ENCODE measurements at regions not wholly inside any gene's neighbourhood (a gene's known extent, or its start where the extent isn't known, plus 50 kb on each side); places are given as distances from the start of the nearest gene placed in this dataset.
A peak's percentile ranks its signal among the peaks of the same experiment; 100 is the strongest.

DNA sequence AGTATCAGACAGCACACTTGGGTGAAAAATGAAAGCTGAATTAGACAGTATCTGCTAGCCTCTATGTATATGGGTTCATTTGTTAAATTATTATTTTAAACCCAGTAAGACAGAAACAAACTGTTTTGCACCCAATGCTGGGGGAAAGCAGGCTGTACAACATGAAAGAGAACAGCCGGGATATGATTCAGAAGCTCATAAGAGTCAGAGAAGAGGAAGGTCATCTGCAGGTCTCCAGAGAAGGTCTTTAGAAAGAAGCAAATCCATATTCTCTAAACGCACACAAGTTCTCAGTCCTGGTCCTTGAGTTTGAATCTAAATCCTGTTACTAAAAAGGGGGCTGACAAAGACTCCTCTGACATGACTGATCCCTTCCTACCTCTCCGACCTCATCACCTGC is 155.1 kb downstream of the SIPA1L2 start:
- DNase-seq = peak; percentile 35

DNA sequence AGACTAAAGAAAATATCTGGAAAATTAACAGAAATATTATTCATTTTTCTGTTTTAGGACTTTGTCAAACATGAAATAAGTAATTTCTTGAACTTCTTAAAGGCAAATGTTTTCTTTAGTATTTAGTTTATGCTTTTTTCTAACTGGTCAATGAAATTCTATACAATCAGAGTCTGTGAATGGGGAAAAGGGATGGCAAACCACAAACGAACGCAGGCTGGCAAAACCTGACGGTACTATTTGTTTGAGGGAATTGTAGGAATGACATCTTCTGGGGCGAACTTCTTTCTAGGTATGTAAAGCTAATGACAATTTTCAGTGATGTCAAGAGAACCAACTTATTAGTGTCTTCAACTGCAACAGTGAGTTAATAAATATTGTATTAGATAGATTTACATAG is 156.0 kb downstream of the SIPA1L2 start:
- no peak for DNase-seq

DNA sequence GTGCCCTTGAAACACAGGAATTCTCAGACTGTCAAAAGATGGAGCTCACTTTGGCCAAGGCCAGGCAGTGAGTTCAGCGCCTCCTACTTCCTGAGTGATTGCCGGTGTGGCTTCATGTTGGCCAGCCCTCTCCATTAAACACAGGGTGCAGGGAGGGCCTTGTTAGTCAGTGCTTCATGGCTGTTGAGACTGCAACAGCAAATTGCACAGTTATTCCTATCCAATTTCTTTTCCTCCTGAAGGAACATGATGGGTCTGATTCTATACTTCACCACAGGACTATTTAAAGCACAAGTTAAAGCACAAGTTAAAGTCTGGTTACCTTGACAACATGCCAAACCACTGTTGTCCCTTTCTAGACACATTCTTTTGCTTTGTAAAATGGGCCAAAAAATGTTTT is 156.6 kb downstream of the SIPA1L2 start:
- DNase-seq = no peak

DNA sequence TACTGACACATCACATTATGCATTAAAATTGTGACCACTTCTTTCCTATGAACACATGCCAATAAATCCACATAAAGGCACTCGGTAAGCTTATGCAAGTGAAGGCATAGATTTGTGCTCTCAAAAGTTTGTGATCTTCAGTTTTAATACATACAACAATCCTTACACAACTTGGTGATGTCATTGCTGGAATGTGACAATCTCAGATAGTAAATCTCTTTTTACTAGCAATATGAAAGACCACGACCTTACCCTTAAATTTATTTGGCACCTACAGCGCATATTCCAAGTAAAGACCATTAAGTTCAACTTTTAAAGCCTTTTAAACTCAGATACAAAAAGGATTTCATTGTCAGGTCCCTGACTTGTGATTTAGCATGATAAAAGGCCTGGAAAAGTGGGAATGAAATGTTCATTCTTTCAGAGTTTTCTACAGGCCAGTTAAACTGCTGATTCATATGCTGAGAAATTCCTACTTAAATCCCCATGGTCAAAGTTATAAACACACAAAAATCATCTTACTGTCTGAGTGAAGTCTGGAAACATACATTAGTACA is 157.4 kb downstream of the SIPA1L2 start:
- DNase-seq = no peak

DNA sequence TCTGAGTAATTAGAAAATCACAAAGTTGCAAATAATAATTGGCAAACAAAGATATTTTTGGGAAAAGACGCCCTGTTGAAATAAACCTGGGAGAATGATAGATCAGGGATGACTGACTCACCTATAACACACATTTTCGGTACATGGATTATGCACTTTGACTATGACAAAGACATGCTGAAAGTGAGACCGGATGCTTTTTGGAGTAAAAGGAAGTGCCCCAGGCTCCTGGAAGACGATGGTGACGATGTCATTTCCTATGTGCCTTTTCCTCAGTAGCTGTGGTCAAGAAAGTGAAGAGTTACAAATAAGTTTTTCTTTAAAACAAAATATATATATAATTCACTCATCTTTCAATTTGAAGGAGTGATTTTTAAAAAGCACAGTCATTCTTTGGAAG is 158.7 kb downstream of the SIPA1L2 start:
- DNase-seq = peak; percentile 34

DNA sequence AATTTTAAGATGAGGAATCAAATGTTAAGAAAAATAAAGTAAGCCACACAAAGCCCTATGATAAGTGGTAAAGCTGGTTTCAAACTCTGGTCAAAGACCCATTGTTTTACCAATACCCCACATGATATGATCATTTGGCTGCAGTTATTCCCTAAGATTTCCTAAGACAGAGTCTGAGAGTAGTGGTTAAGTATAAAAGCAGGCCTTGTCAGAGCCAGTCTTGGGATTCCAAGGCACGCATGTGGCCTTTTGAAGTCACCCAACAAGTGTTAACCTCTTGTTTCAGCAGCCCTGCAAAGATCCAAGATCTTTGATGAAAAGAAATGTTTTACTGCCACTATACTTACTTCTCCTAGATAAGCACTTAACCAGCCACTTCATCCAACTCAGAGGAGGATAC is 159.2 kb downstream of the SIPA1L2 start:
- DNase-seq = no peak

DNA sequence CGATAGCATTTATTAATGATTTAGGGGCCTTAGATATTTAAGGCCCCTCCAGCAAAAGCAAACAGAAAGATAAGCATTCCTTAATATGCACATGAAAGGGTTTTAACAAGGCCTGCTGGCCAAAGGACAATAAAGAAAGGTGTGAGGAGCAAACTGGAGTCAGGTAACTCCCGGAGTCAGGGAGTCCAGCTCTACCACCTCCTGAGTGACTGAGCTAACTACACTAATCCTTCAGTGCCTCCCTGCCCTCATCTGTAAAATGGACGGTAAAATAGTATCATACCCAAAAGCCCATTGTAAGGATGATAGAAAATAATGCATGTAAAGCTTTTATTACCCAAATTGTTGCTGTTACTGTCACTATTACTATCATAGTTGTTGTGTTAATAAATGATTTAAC is 161.7 kb downstream of the SIPA1L2 start:
- no peak for DNase-seq

DNA sequence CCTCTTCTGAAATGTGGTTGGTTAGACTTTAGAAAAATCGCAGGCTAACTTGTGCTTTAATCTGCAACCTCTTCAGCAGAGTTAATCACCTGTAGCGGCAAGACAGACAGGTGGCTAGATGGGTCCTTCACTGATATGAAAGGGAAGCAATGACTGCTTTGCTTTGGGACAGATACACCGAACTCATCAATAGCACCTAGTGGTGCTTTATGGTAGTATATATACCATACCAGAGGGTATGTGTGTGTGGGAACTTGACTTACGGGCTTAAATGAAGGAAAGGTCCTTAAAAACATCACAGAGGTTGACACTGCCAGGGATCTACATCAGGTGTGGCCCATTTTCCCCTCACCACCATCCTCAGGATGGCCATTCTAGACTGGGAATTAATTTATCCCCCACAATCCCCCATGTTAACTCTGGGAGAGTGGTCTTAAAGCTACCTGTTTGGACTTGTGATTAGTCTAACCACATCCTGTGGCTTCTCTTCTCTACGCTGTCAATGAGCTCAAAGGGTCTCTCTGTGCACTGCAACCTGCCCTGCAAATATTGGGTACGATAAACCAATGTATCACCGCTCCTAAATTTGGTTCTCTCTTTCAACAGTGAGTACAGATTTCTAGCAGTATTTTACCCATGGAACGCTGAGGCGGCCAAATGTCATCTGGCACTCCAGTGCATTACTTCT is 162.7 kb downstream of the SIPA1L2 start:
- no peak for DNase-seq

DNA sequence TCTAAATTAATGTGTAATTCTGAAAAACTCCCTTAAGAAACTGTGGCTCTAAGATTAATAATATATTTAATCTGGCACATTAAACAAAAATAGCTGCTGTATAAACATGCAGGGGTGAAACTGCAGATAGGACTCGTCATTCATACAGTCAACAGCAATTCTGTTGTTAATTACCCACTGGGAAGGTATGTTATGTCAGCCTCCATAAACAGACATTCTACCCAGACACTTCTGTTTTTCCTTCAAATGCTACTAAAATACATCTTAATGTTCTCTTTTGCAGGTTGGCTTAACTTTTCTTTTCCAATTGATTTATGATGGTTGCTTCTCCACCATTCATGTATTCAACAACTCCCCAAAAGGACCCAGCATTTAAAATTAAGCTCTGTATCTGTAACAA is 165.6 kb downstream of the SIPA1L2 start:
- no peak for DNase-seq

DNA sequence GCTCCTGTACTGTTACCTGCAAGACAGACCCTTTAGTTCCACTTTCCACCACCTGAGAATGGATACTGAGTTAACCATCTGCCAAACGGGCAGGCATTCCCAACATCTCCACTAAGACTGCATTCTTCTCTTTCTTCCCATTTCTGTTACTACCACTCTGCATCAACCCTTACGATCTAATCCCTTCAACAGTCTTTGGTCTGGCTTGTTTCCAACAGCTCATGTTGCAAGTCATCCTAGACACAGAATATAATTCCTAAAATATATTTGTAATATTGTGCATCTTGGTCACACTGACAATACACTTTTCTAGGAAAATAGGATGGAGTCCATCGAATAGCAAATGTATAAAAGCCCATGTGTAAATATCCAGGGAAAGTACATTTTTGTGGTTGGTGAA is 166.7 kb downstream of the SIPA1L2 start:
- DNase-seq = no peak

DNA sequence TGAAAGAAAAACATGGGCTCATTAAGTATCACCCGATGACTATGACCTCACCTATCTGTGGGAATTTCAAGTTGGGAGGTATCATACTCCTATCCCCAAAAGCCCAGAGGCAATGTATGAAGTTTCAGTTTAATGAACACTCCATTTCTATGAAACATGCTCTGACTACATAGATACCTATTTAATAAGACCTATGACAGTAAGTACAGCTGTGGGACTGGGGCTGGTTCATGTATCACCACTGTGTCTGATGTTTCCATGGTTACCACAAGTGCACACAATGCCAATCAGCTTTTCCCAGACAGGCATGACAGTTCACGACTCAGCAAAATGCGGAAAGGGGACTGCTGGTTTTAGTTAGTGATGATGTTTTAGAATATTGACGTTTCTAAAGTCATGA is 167.7 kb downstream of the SIPA1L2 start:
- no peak for DNase-seq

DNA sequence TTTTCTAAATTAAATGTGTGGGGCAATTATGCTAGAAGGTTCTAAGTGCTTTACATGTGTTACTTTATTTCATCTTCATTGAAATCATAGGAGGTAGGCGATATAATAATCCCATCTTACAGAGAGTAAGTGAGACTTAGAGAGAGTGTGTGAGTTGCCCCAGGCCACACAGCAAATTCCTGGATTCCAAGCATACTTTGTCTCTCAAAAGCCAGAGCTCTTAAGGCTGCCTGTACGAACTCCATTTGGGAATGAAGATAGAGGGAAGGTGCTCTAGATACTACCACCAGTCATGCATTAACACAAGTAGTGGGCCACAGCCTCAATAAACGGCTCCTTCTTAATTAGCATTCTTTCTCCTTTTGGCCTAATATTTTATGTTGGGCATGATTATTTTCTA is 170.1 kb downstream of the SIPA1L2 start:
- no peak for DNase-seq

DNA sequence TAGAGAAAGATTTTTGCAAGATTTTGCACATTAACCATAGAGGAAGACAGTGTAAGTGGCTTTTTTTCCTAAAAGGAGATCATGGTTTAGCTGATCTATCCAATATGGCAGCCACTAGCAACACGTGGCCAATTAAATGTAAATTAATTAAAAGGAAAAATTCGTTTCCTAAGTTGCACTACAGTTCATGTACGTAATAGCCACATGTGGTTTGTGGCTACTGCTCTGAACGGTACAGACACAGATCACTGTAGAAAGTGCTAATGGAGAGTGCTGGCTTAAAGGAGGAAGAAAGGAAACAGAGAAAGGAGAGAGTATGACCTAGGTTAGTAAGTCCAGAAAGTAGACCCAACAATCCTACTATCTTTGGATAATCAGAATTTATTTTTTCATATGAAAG is 170.8 kb downstream of the SIPA1L2 start:
- no peak for DNase-seq

DNA sequence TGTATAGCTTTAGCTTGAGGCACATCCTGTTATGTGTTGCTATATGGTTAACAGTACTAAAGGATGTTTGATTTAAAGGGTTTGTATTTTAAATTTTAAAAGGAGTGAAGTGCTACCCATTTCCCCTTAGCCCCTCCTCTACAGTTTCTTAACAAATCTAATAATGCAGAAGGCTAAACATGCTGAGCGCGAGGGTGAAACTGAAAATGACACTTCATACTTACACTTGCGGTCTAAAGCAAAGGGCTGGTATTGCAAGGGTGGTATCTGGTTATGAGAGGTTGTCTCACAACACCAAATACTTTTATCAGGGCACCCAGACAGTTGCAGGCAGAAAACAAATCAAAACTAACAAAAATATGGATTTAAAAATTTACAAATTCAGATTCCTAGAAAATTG is 172.3 kb downstream of the SIPA1L2 start:
- peak; percentile 78 for DNase-seq

DNA sequence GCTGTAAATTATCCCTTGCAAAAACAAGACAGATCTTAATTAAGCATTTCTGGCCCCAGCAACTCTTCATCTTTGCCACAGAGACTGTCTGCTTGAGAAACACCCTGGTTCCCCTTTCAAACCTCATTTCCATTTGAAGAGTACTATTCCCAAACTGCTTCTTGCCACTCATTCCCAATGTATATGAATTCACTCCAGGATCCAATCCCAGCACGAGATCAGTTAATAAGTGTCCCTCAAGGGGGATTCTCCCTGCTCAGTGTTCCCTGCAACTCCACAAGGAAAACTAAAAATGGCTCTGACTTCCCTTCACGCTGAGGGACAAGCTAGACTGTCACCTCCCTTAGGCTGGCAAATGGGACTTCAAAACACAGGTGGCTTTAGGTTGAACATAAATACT is 173.2 kb downstream of the SIPA1L2 start:
- no peak for DNase-seq

DNA sequence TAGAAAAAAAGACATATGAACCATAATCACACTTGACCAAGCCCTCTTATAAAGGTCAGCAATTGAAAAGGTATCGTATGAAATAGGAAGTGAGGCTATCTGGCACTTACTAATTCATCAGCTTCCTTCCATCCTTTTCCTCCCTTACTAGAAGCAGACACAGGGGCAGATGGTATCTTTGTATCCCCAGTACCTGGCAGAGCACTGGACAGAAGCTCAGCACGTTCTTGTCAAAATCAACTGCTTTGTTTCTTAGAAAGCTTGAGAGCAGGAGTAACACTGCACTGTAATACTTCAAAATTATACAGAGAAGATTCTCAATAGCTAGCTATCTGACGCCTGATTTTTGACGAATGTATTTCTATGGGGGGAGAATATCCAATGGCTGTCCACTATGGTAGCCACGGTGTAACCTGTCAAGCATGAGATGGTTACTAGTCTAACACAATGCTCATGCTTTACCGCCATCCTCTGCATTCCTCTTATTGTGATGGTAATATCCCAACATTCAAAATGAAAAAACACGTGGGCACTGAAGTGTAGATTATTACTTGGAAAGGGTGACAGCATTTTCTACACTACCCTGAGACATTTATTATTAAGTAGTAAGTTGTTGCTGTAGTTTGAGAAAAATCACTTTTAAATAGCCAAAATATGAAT is 175.6 kb downstream of the SIPA1L2 start:
- no peak for DNase-seq

DNA sequence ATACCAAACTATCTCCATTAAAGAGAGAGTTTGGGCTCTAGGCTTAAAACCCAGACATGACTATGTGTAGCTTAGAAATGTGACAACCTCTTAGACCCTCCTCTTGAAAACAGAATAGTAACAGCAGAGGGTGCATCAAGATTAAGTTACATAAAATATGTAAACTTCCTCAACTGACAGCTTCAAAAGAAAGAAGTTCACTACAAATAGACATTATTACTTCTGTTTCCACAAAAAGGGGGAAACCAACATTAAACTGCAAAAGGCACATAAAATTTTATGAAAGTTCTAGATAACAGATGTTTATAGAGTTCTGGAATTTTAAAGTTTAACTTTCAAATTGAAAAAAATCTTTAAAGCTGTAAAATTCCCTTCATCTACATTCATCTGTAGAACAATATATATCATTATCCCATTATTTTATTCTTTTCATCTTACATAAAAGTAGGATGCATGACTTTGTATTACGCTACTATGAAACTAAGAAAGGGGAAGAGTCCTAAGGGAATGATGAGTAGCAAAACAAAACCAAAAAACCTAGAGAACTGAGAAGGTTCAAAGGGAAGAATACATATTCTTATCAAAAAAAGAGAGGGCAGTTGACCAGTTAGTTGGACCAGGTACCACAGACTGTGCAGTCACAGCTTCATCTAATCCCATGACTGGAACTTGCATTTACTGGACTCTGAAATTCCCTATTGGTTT is 177.0 kb downstream of the SIPA1L2 start:
- DNase-seq = peak; percentile 62

DNA sequence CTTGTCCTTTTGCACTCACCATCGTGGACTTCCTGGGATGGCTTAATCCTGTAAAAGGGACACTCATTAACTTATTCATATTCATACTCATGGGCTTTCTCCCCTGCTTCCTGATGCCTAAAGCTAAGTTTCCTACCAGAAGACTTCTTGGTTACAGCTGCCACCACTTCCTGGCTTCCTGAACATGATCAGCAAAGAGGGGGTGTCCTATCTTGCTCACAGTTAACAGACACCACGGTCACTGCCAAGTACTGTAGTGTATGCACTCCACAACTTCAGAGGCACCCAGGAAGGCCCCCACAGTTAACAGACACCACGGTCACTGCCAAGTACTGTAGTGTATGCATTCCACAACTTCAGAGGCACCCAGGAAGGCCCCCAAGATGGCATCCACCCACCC is 177.8 kb downstream of the SIPA1L2 start:
- DNase-seq = peak; percentile 10

DNA sequence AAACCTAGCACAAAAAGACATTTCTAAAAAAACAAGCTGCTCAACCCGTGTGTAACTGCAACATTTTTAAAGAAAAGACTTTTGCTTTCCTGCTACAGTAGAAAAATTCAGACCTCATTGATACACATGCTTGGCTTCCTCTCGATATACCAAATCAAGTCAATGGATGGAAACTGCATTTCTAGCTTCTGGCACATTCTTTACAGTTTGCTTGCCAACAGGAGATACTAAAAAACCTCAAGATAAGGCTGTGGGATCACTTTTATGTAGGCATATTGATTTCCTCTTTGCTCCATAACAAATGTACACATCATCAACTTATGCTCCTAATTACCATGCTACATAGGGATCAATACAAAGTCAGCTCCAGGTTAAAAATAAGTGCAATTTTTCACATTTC is 178.4 kb downstream of the SIPA1L2 start:
- no peak for DNase-seq

DNA sequence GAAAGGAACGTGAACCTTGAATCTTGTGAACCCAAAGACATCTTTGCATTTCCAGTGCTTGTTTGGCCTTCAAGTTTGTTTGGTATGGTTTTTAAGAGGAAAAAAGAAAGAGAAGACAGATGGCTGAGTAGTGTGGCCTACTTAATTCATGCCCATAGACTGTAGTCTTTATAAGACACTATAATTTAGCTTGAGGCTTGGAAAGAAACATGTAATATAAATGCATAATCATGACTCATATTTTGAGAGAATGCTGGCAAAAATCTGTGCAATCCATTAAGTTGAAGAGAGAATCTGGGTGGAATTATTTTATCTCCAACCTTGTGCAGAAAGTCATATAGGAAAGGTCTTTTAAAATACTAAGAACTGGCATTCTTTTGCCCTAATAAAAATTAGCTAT is 179.3 kb downstream of the SIPA1L2 start:
- no peak for DNase-seq

DNA sequence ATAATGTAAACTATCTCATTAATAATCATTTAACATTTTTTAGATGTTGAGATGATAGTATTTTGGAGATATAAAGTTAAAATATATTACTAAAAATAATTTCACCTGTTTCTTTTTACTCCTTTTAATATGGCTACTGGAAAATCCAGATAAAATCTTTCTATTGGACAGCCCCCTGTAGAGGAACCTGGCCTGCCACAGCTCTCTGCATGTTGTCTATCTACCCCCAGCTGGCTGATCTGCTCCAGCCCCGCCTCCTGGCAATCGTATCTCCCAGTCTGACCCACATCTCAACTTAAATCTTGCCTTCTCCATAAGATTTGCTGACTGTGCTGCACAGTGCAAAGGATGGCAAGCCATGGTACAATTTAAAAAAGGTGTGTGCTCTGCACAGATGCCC is 182.8 kb downstream of the SIPA1L2 start:
- DNase-seq = no peak

DNA sequence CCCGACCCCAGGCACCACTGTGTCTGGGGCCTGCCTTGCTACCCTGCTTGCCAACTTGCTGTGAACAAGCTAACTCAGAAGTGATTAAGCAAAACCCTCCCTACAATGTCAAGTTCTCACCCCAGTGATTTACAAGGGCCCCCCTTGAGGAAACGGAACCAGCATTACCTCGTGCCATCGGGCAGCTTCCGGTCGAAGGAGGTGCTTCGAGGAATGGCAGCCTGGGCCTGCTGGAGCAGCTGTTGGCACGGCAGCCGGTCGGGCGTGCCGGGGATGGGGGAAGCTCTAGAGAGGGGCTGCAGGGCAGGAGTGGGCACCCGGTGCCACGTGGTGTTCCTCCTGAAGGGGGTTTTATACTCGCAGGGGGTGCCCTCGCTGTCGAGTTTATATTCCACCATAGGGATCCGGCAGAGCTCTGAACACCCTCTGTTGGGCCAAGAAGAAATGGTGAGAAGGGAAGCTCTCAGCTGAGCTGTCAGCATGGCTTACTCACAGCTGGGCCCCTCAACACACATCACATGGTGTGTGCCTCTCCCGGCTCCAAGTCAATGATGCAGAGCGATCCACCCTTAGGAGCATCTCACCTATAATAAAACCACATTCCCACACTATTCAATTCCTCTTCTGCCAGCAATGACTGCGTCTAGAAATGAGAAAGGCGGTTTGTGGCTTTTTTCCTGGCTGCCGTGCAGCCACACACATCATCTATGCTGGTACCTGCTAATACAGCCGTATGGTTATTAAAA is 184.4 kb downstream of the SIPA1L2 start:
- DNase-seq = no peak

DNA sequence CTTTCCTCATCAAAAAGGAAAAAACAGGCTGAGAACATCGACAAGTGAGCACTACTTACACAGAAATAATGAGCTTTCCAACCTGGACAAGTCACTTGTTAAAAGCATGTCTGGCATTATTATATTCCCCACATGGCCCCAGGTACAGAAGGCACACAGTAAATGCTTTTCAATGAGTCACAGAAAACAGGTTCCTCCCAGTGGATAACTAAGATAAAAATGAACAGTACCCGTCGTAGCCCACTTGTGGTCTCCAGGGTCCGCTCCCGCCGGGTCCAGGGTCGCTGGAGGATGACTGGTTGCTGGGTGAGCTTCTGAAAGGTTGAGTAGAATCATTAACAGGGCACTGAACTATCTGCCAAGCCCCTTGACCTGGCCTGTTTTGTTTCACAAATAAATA is 186.6 kb downstream of the SIPA1L2 start:
- DNase-seq = no peak

Measured in inflammatory macrophage treated with lipopolysaccharide for 4 hours (primary cell).